Prostate gland (tissue), 2 donors: ENCODE measurements at regions not wholly inside any gene's neighbourhood (a gene's known extent, or its start where the extent isn't known, plus 50 kb on each side); places are given as distances from the start of the nearest gene placed in this dataset.
"Not testable (repeated sequence)": the region's sequence is repeated elsewhere in the genome, so short reads cannot be mapped to it uniquely, and the experiment has no call there.

Experiments
- DNase-seq: peaks from one replicate; pipeline ENCODE4 v3.0.0-alpha.2; 2019; ENCODE audit warnings: low spot score
- H3K27ac ChIP-seq, 2 donors: fragments of 200-600 bp; sonication (generic); 2 replicates each; pipeline ENCODE4 v1.5.1; 2017 to 2019
- H3K27me3 ChIP-seq: fragments of 200-600 bp; sonication (generic); replicated peaks from 2 replicates; pipeline ENCODE4 v1.5.1; 2019; ENCODE audit not compliant: insufficient read depth
- H3K36me3 ChIP-seq, 2 donors: fragments of 200-600 bp; sonication (generic); 1 replicate in 1 of 2; 2 replicates in 1 of 2; pipeline versions ENCODE4 v1.5.1 to v1.8.1; 2017 to 2019
- H3K4me1 ChIP-seq: fragments of 200-600 bp; sonication (generic); replicated peaks from 2 replicates; pipeline ENCODE4 v1.5.1; 2019
- H3K4me3 ChIP-seq, 2 donors: fragments of 200-600 bp; sonication (generic); 2 replicates each; pipeline ENCODE4 v1.5.1; 2017 to 2019
- H3K9me3 ChIP-seq: fragments of 200-600 bp; sonication (generic); 2 replicates; pipeline ENCODE4 v1.5.1; 2017
- CTCF ChIP-seq, 4 experiments: fragments of 200-600 bp in 2 of 4; fragments of 450-650 bp in 2 of 4; sonication (generic) in 2 of 4; IDR thresholded peaks; 1 replicate in 3 of 4; 2 replicates in 1 of 4; pipeline ENCODE4 v1.5.1; 2016 to 2019; ENCODE audit warnings: antibody characterized with exemption in 4 of 4, mild to moderate bottlenecking in 2 of 4, moderate library complexity in 2 of 4
- POLR2A ChIP-seq: fragments of 450-650 bp; IDR thresholded peaks from one replicate; pipeline ENCODE4 v1.6.1; 2016; ENCODE audit warnings: antibody characterized with exemption, mild to moderate bottlenecking
- POLR2AphosphoS5 ChIP-seq: sonication (generic); formaldehyde crosslinking; IDR thresholded peaks from one replicate; pipeline ENCODE4 v1.6.1; 2017; ENCODE audit warnings: antibody characterized with exemption
- WGBS: methylation state at CpG from one replicate; pipeline ENCODE4 v1.1.5; 2018; 5-methylcytosine and 5-hydroxymethylcytosine counted together
- intact Hi-C: fragments of 100-400 bp; cut with DNase I; formaldehyde crosslinking; loops from one replicate; pipeline ENCODE4 v1.14.2; 2022

- 91% methylated on average over 1 of the region's 1 CpG for WGBS
- no peaks in the 10 kb centered on the region for H3K36me3 ChIP-seq
- no peaks in the 10 kb centered on the region for H3K9me3 ChIP-seq
- no peak for DNase-seq
- TF ChIP-seq POLR2A (no peak), POLR2AphosphoS5 (no peak), CTCF (IDR thresholded peaks at IDR 0.05) (no peak)
- H3K4me3 ChIP-seq: no peak overlapping the region
- intact Hi-C loops: no loop called here
- no peaks in the 10 kb centered on the region for H3K27me3 ChIP-seq
- no peaks in the 10 kb centered on the region for H3K4me1 ChIP-seq
- H3K27ac ChIP-seq: no peak overlapping the region
Observed at GRCh38 chr18:49726675-49726963, 86.7 kb downstream of the ACAA2 start.

- H3K4me3 ChIP-seq: no peak overlapping the region
- H3K27ac ChIP-seq: no peak overlapping the region
- no peaks in the 10 kb centered on the region for H3K27me3 ChIP-seq
- H3K9me3 ChIP-seq: no peaks in the 10 kb centered on the region
- H3K4me1 ChIP-seq: no peaks in the 10 kb centered on the region
- WGBS: 69% methylated on average over 13 of the region's 13 CpGs
- intact Hi-C loops: no loop called here
- DNase-seq: no peak
- no peaks in the 10 kb centered on the region for H3K36me3 ChIP-seq
- TF ChIP-seq POLR2AphosphoS5: no peak
- TF ChIP-seq POLR2A: no peak
- no peak for TF ChIP-seq CTCF (IDR thresholded peaks at IDR 0.05)
Observed at GRCh38 chr18:49725809-49726674, 87.3 kb downstream of the ACAA2 start.

- Histone ChIP-seq H3K27ac (no peak overlapping the region), H3K36me3 (no peaks in the 10 kb centered on the region), H3K9me3 (no peaks in the 10 kb centered on the region), H3K4me3 (no peak overlapping the region), H3K27me3 (no peaks in the 10 kb centered on the region), H3K4me1 (no peaks in the 10 kb centered on the region)
- DNase-seq: no peak
- intact Hi-C loops: no loop called here
- TF ChIP-seq CTCF (IDR thresholded peaks at IDR 0.05) (no peak), POLR2AphosphoS5 (no peak), POLR2A (no peak)
- WGBS: 5% methylated on average over 13 of the region's 13 CpGs
Observed at GRCh38 chr18:49723648-49724180, 89.6 kb downstream of the ACAA2 start.

GRCh38 chr18:49722477-49722876, 90.9 kb downstream of the ACAA2 start:
- no peak for DNase-seq
- H3K27ac ChIP-seq: no peak overlapping the region
- no peaks in the 10 kb centered on the region for H3K4me1 ChIP-seq
- 78% methylated on average over 4 of the region's 4 CpGs for WGBS
- H3K36me3 ChIP-seq: no peaks in the 10 kb centered on the region
- H3K9me3 ChIP-seq: no peaks in the 10 kb centered on the region
- no peaks in the 10 kb centered on the region for H3K27me3 ChIP-seq
- intact Hi-C loops: no loop called here
- TF ChIP-seq POLR2A (no peak), CTCF (IDR thresholded peaks at IDR 0.05) (no peak), POLR2AphosphoS5 (no peak)
- no peak overlapping the region for H3K4me3 ChIP-seq

GRCh38 chr18:49721981-49722380, 91.4 kb downstream of the ACAA2 start:
- Histone ChIP-seq H3K9me3 (no peaks in the 10 kb centered on the region), H3K4me1 (no peaks in the 10 kb centered on the region), H3K27me3 (no peaks in the 10 kb centered on the region), H3K4me3 (no peak overlapping the region), H3K27ac (no peak overlapping the region), H3K36me3 (no peaks in the 10 kb centered on the region)
- TF ChIP-seq POLR2AphosphoS5 (no peak), CTCF (IDR thresholded peaks at IDR 0.05) (no peak), POLR2A (no peak)
- intact Hi-C loops: no loop called here
- WGBS: 93% methylated on average over 3 of the region's 3 CpGs
- DNase-seq: no peak

GRCh38 chr18:49720944-49721343, 92.4 kb downstream of the ACAA2 start:
- WGBS: 98% methylated on average over 3 of the region's 3 CpGs
- H3K9me3 ChIP-seq, H3K4me1 ChIP-seq, DNase-seq, H3K36me3 ChIP-seq, intact Hi-C loops, H3K4me3 ChIP-seq, H3K27me3 ChIP-seq, H3K27ac ChIP-seq: not testable (repeated sequence)
